NCI-H526 (cell line): ENCODE measurements at regions not wholly inside any gene's neighbourhood (a gene's known extent, or its start where the extent isn't known, plus 50 kb on each side); places are given as distances from the start of the nearest gene placed in this dataset.

ENCODE experiments used
- DNase-seq, 2 experiments: peaks; one replicate each; lab custom pipeline; 2025; lab: John Stamatoyannopoulos, UW

DNA sequence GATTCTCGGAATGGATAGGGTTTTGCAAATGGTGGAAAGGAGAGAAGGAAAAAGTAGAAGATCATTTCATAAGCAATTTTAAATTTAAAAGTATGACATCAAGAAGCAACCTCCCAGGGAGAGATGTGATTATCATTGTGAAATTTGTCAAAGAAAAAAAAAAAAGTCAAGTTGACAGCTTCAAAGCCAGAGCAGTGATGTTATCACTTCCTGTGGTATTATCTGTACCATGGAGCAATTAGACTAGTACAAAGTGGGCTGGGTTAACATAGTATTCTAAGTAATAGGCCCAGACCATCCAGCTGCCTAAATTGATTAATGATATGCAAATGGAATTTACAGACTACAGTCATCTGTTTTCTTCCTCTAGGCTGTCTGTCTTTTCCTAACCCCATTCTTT lies 84.0 kb upstream of the NPY start:
- DNase-seq = no peak

DNA sequence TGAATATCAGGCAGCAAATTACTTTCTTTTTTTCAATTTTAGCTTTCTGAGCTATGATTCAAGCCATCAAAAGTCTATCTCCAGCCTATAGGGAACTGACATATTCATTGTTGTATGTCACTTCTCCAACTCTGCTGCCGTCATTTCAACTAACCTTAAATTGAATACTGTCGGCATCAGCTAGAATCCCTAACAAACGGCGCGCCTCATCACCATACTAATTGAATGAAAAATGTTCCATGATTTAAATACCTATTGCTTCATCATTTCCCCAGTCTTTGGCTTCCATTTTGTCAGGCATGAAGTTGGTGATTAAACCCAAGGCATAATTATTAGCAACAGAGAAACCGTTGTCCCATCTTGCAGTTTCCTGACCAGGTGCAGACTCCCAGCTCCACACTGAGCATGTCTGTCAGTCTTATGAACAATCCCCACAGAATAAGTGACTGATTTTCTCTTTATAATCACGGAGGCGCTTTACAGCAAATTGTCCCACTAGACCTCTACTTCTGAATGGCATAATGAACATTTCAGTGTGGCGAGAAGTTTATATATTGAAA lies 83.5 kb upstream of the NPY start:
- no peak for DNase-seq

DNA sequence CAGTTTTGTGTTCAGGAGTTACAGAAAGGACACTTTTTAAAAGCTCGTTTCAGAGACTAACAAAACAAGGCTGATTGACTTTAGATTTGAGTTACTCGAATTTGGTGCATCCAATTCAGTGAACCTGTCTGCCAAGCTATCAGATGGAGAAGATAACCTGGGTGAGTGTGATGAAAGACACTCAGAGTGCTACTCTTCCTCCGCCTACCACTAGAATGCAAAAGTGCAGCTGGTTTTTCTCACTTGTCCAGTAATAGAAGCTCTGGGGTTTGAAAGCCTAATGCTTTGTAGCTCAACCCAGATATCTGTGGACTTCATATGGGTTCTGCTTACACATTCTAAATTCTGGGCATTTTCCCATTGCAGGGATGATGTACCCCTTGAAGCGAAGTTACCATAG lies 82.8 kb upstream of the NPY start:
- no peak for DNase-seq

DNA sequence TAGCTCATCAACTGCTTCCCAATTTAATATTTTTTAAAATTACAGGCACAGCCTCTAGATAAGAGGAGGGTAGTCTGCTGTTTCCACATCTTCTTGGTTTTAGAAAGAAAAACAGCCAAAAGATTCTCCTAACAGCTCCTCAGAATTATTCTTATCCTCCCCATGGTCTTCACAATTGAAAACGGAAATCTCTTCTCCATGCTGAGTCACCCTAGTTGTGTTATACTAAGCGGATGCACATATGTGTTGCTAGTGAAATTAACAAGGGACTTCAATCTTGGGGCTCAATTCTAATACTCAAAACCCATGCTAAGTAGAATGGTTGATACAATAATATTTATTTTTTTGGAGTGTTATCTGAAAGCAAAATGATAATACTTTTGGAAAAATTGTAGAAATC lies 71.9 kb upstream of the NPY start:
- DNase-seq = no peak

GRCh38 chr7:24213311-24213710 lies 70.7 kb upstream of the NPY start:
- no peak for DNase-seq

- no peak for DNase-seq
Observed at GRCh38 chr7:24214670-24215069, 69.3 kb upstream of the NPY start.

GRCh38 chr7:24216576-24217125 lies 67.3 kb upstream of the NPY start:
- DNase-seq = no peak

GRCh38 chr7:24221500-24221899 lies 62.5 kb upstream of the NPY start:
- DNase-seq = no peak

GRCh38 chr7:24227068-24227467 lies 56.9 kb upstream of the NPY start:
- no peak for DNase-seq

DNA sequence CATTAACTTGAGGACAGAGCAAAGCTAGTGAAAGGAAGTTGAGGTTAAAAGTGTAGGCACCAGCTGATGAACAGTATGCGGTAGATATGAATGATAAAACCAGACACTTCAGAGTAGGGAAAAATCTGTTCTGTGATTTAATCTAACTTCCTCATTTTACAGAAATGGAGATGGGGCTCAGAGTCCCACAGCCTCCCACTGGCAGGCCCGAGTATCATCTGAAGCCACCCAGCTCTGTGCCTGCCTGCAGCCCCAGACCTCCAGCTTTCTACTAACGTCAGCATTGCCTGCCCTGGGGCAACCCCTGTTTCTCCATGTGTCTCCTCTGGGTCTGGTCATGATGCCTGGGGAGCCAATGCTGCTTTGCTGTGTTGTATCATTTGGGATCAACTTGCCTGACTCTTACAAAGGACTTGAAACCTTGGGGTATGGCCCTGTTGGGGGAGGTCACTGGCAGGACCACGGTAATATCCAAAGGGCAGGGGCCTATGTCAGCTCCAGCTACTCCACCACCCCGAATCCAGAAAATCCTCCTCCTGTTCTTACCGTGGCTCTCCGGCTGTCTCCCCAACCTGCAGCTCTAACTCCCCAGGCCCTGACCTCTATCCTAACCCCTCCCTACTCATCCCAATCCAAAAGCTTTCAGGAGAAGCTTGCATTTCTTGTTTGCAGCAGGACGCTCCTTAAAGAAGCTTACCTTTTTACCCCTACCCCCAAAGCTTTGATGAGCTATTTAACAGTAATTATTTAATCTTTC lies 56.2 kb upstream of the NPY start:
- no peak for DNase-seq

DNA sequence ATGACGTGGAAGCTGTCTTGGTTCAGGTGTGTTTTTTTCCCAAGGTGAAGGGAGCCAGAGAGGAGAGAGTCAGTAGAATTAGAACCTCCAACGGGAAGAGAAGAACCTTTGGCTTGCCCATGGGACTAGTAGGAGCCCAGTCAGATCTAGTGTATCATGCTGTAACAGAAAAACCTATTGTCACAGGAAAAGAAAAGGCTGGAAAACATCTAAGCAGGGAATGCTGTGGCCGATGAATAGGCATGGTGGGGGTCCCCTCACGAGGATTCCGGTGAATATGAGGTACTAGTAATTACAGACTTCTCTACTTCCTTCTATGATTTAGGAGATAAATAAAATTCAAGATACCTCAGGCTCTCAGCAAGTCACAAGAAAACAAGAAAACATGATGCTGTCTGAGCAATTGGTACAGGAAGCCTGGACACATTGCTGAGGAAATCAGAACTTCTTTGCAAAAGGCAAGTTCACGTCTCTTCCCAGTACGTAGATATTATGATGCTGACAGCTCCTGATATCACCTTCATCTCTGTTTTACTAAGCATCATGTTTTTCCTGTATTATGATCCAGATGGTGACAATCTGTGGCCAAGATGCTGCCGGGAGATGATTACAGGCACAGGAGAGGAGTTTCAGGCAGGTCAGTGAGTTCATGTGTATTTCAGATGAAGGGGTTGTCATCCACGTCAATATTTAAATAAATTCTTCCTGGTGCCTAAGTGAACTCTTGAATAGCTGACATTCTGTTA lies 54.3 kb upstream of the NPY start:
- DNase-seq = no peak

- DNase-seq = no peak
Observed at GRCh38 chr7:24231493-24231892, 52.5 kb upstream of the NPY start.

GRCh38 chr7:24233386-24233785 lies 50.6 kb upstream of the NPY start:
- DNase-seq = no peak
